ENCODE measurements at regions not wholly inside any gene's neighbourhood (a gene's known extent, or its start where the extent isn't known, plus 50 kb on each side); places are given as distances from the start of the nearest gene placed in this dataset.

DNA sequence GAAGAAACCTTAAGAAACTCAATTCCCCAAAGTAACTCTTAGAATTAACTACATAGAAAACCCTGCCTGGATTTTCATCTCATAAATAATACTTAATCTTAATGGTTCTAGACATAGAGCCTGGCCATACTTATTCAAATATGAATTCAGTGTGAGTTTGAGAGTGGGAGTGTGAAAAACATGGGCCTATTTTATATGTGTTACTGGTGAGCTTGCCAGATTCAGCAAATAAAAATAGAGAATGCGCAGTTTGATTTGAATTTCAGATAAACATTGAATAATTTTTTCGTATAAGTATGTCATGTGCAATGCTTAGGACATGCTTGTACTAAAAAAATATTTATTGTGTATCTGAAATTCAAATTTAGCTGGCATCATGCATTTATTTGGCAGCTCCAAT, 473.9 kb upstream of the FZD8 start:
- TF ChIP-seq POLR2A (IDR thresholded peaks at IDR 0.05; ENCODE audit: low read depth, low read length) = no peak
- TF ChIP-seq, protein P1, sequence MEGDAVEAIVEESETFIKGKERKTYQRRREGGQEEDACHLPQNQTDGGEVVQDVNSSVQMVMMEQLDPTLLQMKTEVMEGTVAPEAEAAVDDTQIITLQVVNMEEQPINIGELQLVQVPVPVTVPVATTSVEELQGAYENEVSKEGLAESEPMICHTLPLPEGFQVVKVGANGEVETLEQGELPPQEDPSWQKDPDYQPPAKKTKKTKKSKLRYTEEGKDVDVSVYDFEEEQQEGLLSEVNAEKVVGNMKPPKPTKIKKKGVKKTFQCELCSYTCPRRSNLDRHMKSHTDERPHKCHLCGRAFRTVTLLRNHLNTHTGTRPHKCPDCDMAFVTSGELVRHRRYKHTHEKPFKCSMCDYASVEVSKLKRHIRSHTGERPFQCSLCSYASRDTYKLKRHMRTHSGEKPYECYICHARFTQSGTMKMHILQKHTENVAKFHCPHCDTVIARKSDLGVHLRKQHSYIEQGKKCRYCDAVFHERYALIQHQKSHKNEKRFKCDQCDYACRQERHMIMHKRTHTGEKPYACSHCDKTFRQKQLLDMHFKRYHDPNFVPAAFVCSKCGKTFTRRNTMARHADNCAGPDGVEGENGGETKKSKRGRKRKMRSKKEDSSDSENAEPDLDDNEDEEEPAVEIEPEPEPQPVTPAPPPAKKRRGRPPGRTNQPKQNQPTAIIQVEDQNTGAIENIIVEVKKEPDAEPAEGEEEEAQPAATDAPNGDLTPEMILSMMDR (conservative IDR thresholded peaks at IDR 0.05; ENCODE audit: low read depth, low read length) = no peak
- TF ChIP-seq RFX5 (IDR thresholded peaks at IDR 0.05; ENCODE audit: low read depth, low read length) = no peak
- TF ChIP-seq RCOR1 (IDR thresholded peaks at IDR 0.05; ENCODE audit: insufficient replicate concordance, low read length) = no peak
- TF ChIP-seq MXI1 (IDR thresholded peaks at IDR 0.05; ENCODE audit: borderline replicate concordance, low read depth, low read length) = no peak
- TF ChIP-seq USF2 (IDR thresholded peaks at IDR 0.05; ENCODE audit: low read depth, low read length) = no peak

Data from IMR-90 (cell line).